ENCODE measurements at regions not wholly inside any gene's neighbourhood (a gene's known extent, or its start where the extent isn't known, plus 50 kb on each side); places are given as distances from the start of the nearest gene placed in this dataset.
"Not testable (repeated sequence)": the region's sequence is repeated elsewhere in the genome, so short reads cannot be mapped to it uniquely, and the experiment has no call there.

DNA sequence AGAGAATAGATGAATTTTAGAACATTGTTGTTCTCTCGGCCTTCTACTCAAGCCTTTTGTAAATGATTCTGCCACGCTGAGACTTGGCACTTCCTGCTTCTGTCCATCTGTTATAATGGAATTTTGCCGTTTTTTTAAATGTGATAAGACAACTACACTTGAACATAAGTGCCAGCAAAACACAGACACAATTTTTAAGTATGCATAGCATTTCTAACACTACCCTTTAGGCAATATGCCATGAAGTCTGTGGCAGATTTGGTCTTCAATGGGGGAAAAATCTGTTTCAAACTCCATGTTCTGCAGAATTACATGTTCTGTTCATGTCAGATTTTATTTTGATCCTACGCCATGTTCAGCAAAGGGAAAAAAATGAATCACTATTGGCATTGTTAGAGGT is 1170.7 kb upstream of the SLC39A10 start:
- Histone ChIP-seq H3K4me1 (ENCODE audit: control insufficient read depth, insufficient read depth, low read length) (no peaks in the 10 kb centered on the region), H3K27me3 (ENCODE audit: control insufficient read depth, insufficient read depth, low read length) (no peaks in the 10 kb centered on the region), H3K27ac (ENCODE audit: low read length) (no peak overlapping the region), H3K4me3 (ENCODE audit: low read length) (no peak overlapping the region), H3K36me3 (ENCODE audit: control insufficient read depth, insufficient read depth, low read length) (no peaks in the 10 kb centered on the region), H3K9me3 (ENCODE audit: control insufficient read depth, insufficient read depth, low read length) (no peaks in the 10 kb centered on the region)
- no CpG with 5 or more reads among the region's 4 CpGs for WGBS (ENCODE audit: insufficient coverage, insufficient read length)
- no peak for DNase-seq (ENCODE audit: low read depth, low spot score)

DNA sequence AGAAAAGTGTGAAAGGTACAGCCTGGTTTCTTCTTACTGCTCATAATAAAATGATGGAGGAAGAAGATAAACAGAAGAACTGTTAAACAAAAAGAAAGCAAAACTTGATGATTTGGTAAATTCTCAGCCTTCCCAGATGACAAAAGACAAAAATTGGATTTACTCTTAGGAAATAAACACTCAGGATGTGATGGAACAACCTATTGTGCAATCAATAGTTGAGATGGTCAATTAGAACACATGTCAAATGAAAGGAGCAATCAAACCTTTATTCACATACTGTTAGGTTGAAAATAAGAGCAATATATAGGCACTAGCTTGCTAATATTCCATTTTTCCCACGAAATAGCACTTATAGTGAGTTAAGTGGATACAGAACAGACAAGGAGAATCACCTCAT is 1174.0 kb upstream of the SLC39A10 start:
- H3K4me1 ChIP-seq (ENCODE audit: control insufficient read depth, insufficient read depth, low read length) = no peaks in the 10 kb centered on the region
- no peaks in the 10 kb centered on the region for H3K36me3 ChIP-seq (ENCODE audit: control insufficient read depth, insufficient read depth, low read length)
- WGBS (ENCODE audit: insufficient coverage, insufficient read length) = no CpG with 5 or more reads among the region's 1 CpG

DNA sequence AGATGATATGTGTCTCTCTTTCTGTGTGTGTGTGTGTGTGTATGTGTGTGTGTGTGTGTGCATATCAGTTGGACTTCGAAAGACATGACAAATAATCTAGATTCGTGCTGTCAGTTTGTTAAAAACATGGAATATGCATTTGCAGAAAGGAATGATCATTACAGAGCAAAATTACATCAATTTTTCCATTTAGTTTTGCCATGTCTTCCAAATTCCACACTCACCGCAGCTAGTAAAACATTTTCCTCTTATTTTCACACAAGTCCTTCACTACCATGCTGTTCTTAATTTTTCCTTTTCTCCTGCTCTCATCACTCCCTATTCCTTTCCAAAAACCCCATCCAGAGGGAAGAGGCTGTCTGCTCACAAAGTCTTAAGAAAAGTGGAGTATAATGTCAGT is 1191.4 kb upstream of the SLC39A10 start:
- H3K4me1 ChIP-seq (ENCODE audit: control insufficient read depth, insufficient read depth, low read length) = no peaks in the 10 kb centered on the region
- no peaks in the 10 kb centered on the region for H3K36me3 ChIP-seq (ENCODE audit: control insufficient read depth, insufficient read depth, low read length)
- H3K4me3 ChIP-seq (ENCODE audit: low read length) = no peak overlapping the region
- no peaks in the 10 kb centered on the region for H3K9me3 ChIP-seq (ENCODE audit: control insufficient read depth, insufficient read depth, low read length)
- H3K27me3 ChIP-seq (ENCODE audit: control insufficient read depth, insufficient read depth, low read length) = no peaks in the 10 kb centered on the region
- DNase-seq (ENCODE audit: low read depth, low spot score) = no peak
- no CpG with 5 or more reads among the region's 3 CpGs for WGBS (ENCODE audit: insufficient coverage, insufficient read length)
- H3K27ac ChIP-seq (ENCODE audit: low read length) = no peak overlapping the region

More for the DNA sequence above, 1174.0 kb upstream of the SLC39A10 start:
- Histone ChIP-seq H3K27me3 (ENCODE audit: control insufficient read depth, insufficient read depth, low read length) (no peaks in the 10 kb centered on the region), H3K27ac (ENCODE audit: low read length) (no peak overlapping the region), H3K9me3 (ENCODE audit: control insufficient read depth, insufficient read depth, low read length) (no peaks in the 10 kb centered on the region), H3K4me3 (ENCODE audit: low read length) (no peak overlapping the region)
- no peak for DNase-seq (ENCODE audit: low read depth, low spot score)

DNA sequence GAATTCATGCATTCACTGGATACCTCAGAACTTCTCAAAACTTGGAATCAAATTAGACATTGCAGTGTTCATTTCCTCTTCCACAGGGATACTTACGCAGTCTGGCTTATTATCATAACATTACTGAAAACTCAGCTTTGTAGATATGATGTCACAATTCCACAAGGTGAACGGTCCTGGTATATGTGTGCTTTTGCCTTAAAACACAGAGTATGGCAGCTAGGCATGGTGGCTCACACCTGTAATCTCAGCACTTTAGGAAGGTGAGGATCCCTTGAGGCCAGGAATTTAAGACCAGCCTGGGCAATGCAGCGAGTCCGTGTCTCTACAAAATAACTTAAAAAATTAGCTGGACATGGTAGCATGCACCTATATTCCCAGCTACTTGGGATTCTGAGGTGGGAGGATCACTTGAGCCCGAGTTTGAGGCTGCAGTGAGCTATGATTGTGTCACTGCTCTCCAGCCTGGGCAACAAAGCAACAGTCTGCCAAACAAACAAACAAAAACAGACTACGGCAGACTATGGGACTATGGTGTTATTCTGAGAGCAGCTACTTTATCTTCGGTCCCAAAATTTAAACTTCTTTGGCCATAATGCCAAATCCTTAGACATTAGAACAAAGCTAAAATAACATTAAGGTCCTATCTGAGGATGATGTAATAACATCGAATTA is 1191.9 kb upstream of the SLC39A10 start:
- WGBS (ENCODE audit: insufficient coverage, insufficient read length) = no CpG with 5 or more reads among the region's 8 CpGs
- no peak overlapping the region for H3K4me3 ChIP-seq (ENCODE audit: low read length)
- H3K27me3 ChIP-seq (ENCODE audit: control insufficient read depth, insufficient read depth, low read length) = no peaks in the 10 kb centered on the region
- no peaks in the 10 kb centered on the region for H3K9me3 ChIP-seq (ENCODE audit: control insufficient read depth, insufficient read depth, low read length)
- H3K27ac ChIP-seq (ENCODE audit: low read length) = no peak overlapping the region
- no peaks in the 10 kb centered on the region for H3K36me3 ChIP-seq (ENCODE audit: control insufficient read depth, insufficient read depth, low read length)
- no peaks in the 10 kb centered on the region for H3K4me1 ChIP-seq (ENCODE audit: control insufficient read depth, insufficient read depth, low read length)
- DNase-seq (ENCODE audit: low read depth, low spot score) = no peak

DNA sequence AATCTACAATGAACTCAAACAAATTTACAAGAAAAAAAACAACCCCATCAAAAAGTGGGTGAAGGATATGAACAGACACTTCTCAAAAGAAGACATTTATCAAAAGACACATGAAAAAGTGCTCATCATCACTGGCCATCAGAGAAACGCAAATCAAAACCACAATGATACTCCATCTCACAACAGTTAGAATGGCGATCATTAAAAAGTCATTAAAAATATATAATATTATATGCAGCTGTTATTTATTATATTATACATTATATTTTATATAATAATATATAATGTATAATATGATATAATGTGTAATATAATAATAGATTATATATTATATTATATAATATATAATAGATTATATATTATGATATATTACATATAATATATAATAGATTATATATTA is 1194.1 kb upstream of the SLC39A10 start:
- H3K4me3 ChIP-seq (ENCODE audit: low read length); H3K27me3 ChIP-seq (ENCODE audit: control insufficient read depth, insufficient read depth, low read length); DNase-seq (ENCODE audit: low read depth, low spot score); H3K4me1 ChIP-seq (ENCODE audit: control insufficient read depth, insufficient read depth, low read length); H3K36me3 ChIP-seq (ENCODE audit: control insufficient read depth, insufficient read depth, low read length); H3K27ac ChIP-seq (ENCODE audit: low read length); H3K9me3 ChIP-seq (ENCODE audit: control insufficient read depth, insufficient read depth, low read length): not testable (repeated sequence)
- WGBS (ENCODE audit: insufficient coverage, insufficient read length) = no CpG with 5 or more reads among the region's 2 CpGs

DNA sequence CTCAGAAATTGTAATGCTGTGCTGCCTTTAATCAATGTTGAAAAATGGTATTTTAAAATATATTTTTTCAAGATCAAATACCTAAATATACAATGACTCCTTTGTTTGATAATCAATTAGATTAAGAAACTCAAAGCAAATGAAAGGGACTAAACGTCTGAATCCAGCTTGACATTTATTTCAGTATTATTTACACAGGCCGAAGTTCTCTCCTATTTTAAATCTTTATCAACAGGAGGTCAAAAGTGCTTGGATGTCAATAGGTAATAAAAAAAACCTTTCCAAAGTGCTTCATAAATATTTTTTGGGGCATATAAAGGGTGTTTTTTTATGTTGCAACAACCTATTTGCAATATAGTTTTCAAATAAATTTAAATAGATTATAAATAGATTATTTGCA is 1201.7 kb upstream of the SLC39A10 start:
- H3K27me3 ChIP-seq (ENCODE audit: control insufficient read depth, insufficient read depth, low read length) = no peaks in the 10 kb centered on the region
- H3K4me3 ChIP-seq (ENCODE audit: low read length) = no peak overlapping the region
- no peaks in the 10 kb centered on the region for H3K36me3 ChIP-seq (ENCODE audit: control insufficient read depth, insufficient read depth, low read length)
- no peaks in the 10 kb centered on the region for H3K4me1 ChIP-seq (ENCODE audit: control insufficient read depth, insufficient read depth, low read length)
- DNase-seq (ENCODE audit: low read depth, low spot score) = no peak
- H3K27ac ChIP-seq (ENCODE audit: low read length) = no peak overlapping the region
- no peaks in the 10 kb centered on the region for H3K9me3 ChIP-seq (ENCODE audit: control insufficient read depth, insufficient read depth, low read length)
- no CpG with 5 or more reads among the region's 2 CpGs for WGBS (ENCODE audit: insufficient coverage, insufficient read length)

DNA sequence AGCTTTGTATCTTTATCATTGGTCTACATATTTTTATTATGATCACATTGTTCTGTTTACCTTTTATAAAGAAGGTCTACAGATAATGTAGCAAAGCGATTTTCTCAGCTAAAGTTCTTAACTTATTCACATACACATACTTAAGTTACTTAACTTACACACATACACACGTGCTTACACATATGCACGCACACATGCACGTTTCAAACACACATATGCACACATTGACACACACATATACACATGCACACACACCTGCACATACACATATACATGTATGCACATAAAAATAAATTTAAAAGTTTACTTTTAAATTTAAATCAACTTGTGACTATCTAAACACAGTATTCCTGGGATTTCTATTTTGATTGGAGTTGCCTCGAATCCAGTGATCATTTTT is 1204.5 kb upstream of the SLC39A10 start:
- Histone ChIP-seq H3K4me1 (ENCODE audit: control insufficient read depth, insufficient read depth, low read length) (no peaks in the 10 kb centered on the region), H3K36me3 (ENCODE audit: control insufficient read depth, insufficient read depth, low read length) (no peaks in the 10 kb centered on the region), H3K9me3 (ENCODE audit: control insufficient read depth, insufficient read depth, low read length) (no peaks in the 10 kb centered on the region), H3K4me3 (ENCODE audit: low read length) (no peak overlapping the region), H3K27ac (ENCODE audit: low read length) (no peak overlapping the region), H3K27me3 (ENCODE audit: control insufficient read depth, insufficient read depth, low read length) (no peaks in the 10 kb centered on the region)
- no peak for DNase-seq (ENCODE audit: low read depth, low spot score)
- WGBS (ENCODE audit: insufficient coverage, insufficient read length) = no CpG with 5 or more reads among the region's 5 CpGs

DNA sequence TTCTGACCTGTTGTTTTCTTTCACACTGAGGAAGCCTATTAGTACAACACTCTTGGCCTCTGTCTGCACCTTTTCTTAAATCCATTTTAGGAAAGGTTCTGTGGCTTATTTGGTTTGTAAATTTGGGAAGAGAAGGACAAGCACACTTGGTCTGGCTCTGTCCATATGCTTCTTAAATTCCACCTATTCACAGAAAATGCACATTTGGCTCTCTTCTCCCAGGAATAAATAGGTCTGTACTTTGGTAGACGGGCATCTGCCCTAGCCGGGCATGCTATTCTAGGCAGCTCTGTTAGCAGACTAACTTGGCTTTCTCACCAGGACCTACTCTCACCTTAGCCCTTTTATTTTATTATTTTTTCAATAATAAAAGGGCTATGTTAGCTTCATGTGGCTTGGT is 1211.8 kb upstream of the SLC39A10 start:
- WGBS (ENCODE audit: insufficient coverage, insufficient read length) = no CpG with 5 or more reads among the region's 2 CpGs
- Histone ChIP-seq H3K27me3 (ENCODE audit: control insufficient read depth, insufficient read depth, low read length) (no peaks in the 10 kb centered on the region), H3K36me3 (ENCODE audit: control insufficient read depth, insufficient read depth, low read length) (no peaks in the 10 kb centered on the region), H3K4me3 (ENCODE audit: low read length) (no peak overlapping the region), H3K4me1 (ENCODE audit: control insufficient read depth, insufficient read depth, low read length) (no peaks in the 10 kb centered on the region), H3K9me3 (ENCODE audit: control insufficient read depth, insufficient read depth, low read length) (no peaks in the 10 kb centered on the region), H3K27ac (ENCODE audit: low read length) (no peak overlapping the region)
- DNase-seq (ENCODE audit: low read depth, low spot score) = no peak

DNA sequence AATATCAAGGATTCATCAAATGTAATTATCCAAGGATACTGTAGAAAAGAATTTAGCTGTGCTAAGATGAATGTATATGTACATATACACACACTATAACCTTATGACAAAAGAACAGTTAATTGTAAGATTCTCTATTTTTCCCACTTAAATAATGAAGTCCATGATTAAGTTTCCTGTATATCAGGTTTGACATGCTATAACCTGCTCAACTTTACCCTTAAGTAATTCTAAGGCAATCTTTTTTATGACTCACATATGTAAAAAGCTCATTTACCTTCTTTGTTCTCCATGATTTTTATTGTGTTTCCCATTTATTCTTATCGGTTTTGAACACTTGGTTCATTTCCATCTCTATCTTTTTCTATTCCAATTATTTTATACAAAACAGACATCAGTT is 1213.1 kb upstream of the SLC39A10 start:
- H3K27me3 ChIP-seq (ENCODE audit: control insufficient read depth, insufficient read depth, low read length) = no peaks in the 10 kb centered on the region
- no peak for DNase-seq (ENCODE audit: low read depth, low spot score)
- no CpG with 5 or more reads among the region's 1 CpG for WGBS (ENCODE audit: insufficient coverage, insufficient read length)

DNA sequence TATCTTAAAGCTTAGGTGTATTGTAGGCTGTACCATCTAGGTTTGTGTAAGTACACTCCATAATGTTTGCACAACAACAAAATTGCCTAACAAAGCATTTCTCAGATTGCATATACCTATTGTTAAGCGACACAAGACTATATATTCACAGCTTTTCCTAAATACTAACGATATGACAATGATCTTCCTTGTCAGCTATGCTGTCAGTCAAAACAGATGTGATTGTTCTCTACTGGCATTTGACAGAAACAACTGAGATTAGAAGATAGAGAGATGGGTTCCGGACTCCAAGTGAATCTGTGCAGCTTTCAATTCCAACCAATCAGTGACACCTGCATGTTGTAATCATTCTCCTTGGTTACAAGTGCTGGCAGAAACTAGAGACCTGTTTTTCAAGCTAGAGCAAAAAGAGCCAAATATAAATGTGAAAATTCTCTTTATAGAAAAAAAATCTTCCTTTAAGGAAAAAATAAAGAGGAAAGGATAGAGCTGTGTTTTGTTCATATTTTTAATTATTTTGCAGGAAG is 1232.3 kb upstream of the SLC39A10 start:
- no peak for DNase-seq (ENCODE audit: low read depth, low spot score)
- Histone ChIP-seq H3K4me1 (ENCODE audit: control insufficient read depth, insufficient read depth, low read length) (no peaks in the 10 kb centered on the region), H3K9me3 (ENCODE audit: control insufficient read depth, insufficient read depth, low read length) (no peaks in the 10 kb centered on the region), H3K27me3 (ENCODE audit: control insufficient read depth, insufficient read depth, low read length) (no peaks in the 10 kb centered on the region), H3K36me3 (ENCODE audit: control insufficient read depth, insufficient read depth, low read length) (no peaks in the 10 kb centered on the region), H3K27ac (ENCODE audit: low read length) (no peak overlapping the region), H3K4me3 (ENCODE audit: low read length) (no peak overlapping the region)
- no CpG with 5 or more reads among the region's 3 CpGs for WGBS (ENCODE audit: insufficient coverage, insufficient read length)

More for the DNA sequence above, 1213.1 kb upstream of the SLC39A10 start:
- Histone ChIP-seq H3K27ac (ENCODE audit: low read length) (no peak overlapping the region), H3K9me3 (ENCODE audit: control insufficient read depth, insufficient read depth, low read length) (no peaks in the 10 kb centered on the region), H3K4me1 (ENCODE audit: control insufficient read depth, insufficient read depth, low read length) (no peaks in the 10 kb centered on the region), H3K36me3 (ENCODE audit: control insufficient read depth, insufficient read depth, low read length) (no peaks in the 10 kb centered on the region), H3K4me3 (ENCODE audit: low read length) (no peak overlapping the region)

DNA sequence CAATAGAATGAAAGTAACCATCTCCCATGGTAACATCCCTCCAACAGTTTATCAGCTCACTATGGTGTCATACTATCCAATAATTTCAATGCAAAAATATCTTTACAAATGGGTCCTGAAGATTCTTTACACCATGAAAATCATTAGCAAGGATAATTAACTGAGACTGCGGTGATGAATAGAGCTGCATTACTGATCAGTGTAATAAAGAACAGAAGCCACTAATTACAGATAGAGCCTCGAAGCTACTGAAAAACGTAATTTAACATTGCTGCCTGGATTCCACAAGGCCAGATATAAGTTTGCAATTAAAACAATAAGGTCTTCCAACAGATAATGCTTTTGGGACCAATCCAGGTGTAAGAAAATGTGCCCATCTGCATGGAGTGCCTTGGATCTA is 1245.8 kb upstream of the SLC39A10 start:
- no peaks in the 10 kb centered on the region for H3K4me1 ChIP-seq (ENCODE audit: control insufficient read depth, insufficient read depth, low read length)
- no peak for DNase-seq (ENCODE audit: low read depth, low spot score)
- H3K4me3 ChIP-seq (ENCODE audit: low read length) = no peak overlapping the region
- H3K36me3 ChIP-seq (ENCODE audit: control insufficient read depth, insufficient read depth, low read length) = no peaks in the 10 kb centered on the region
- H3K9me3 ChIP-seq (ENCODE audit: control insufficient read depth, insufficient read depth, low read length) = no peaks in the 10 kb centered on the region
- WGBS (ENCODE audit: insufficient coverage, insufficient read length) = no CpG with 5 or more reads among the region's 3 CpGs
- H3K27ac ChIP-seq (ENCODE audit: low read length) = no peak overlapping the region
- no peaks in the 10 kb centered on the region for H3K27me3 ChIP-seq (ENCODE audit: control insufficient read depth, insufficient read depth, low read length)

Measured in iPS DF 6.9 (cell line).